Transverse colon (tissue), 4 donors: ENCODE measurements at regions not wholly inside any gene's neighbourhood (a gene's known extent, or its start where the extent isn't known, plus 50 kb on each side); places are given as distances from the start of the nearest gene placed in this dataset.

Experiments
- DNase-seq: peaks from one replicate; pipeline ENCODE4 v3.0.0-alpha.2; 2019
- H3K27ac ChIP-seq, 4 donors: fragments of 200-600 bp; sonication (generic); 2 replicates each; pipeline ENCODE4 v1.5.1; 2016 to 2018; ENCODE audit warnings: inconsistent platforms in 4 of 4
- H3K27me3 ChIP-seq: fragments of 200-600 bp; sonication (generic); 2 replicates; pipeline ENCODE4 v1.5.1; 2017; ENCODE audit warnings: inconsistent platforms
- H3K36me3 ChIP-seq, 4 donors: fragments of 200-600 bp; sonication (generic); 2 replicates each; pipeline ENCODE4 v1.5.1; 2017 to 2019; ENCODE audit warnings: inconsistent platforms in 4 of 4
- H3K4me1 ChIP-seq, 4 donors: fragments of 200-600 bp; sonication (generic); 2 replicates each; pipeline ENCODE4 v1.5.1; 2017 to 2020; ENCODE audit warnings: inconsistent platforms in 4 of 4
- H3K4me3 ChIP-seq, 4 donors: fragments of 200-600 bp; sonication (generic); 1 replicate in 1 of 4; 2 replicates in 3 of 4; pipeline versions ENCODE4 v1.5.1 to v1.6.1; 2017 to 2019; ENCODE audit warnings: inconsistent platforms in 4 of 4
- H3K9me3 ChIP-seq, 2 donors: fragments of 200-600 bp; sonication (generic); 2 replicates each; pipeline ENCODE4 v1.5.1; 2017 to 2019; ENCODE audit warnings: inconsistent platforms in 2 of 2
- CTCF ChIP-seq, 5 experiments: fragments of 200-600 bp in 3 of 5; fragments of 450-650 bp in 2 of 5; sonication (generic) in 3 of 5; IDR thresholded peaks; 1 replicate in 2 of 5; 2 replicates in 3 of 5; pipeline ENCODE4 v1.5.1; 2016 to 2017; ENCODE audit warnings: antibody characterized with exemption in 5 of 5, inconsistent platforms in 3 of 5, mild to moderate bottlenecking in 2 of 5, moderate library complexity in 1 of 5
- EP300 ChIP-seq: sonication (generic); formaldehyde crosslinking; IDR thresholded peaks from one replicate; pipeline ENCODE4 v1.6.1; 2017; ENCODE audit warnings: antibody characterized with exemption, low read depth
- POLR2A ChIP-seq: fragments of 450-650 bp; IDR thresholded peaks from one replicate; pipeline ENCODE4 v1.6.1; 2016; ENCODE audit warnings: antibody characterized with exemption, mild to moderate bottlenecking, moderate library complexity
- POLR2AphosphoS5 ChIP-seq, 3 donors: sonication (generic); formaldehyde crosslinking; IDR thresholded peaks; one replicate each; pipeline ENCODE4 v1.6.1; 2016; ENCODE audit warnings: antibody characterized with exemption in 3 of 3
- WGBS, 2 donors: methylation state at CpG; one replicate each; pipeline ENCODE4 v1.1.5; 2018; ENCODE audit warnings: low coverage in 1 of 2; 5-methylcytosine and 5-hydroxymethylcytosine counted together
- in situ Hi-C, 4 donors: fragments of 200-750 bp; cut with MboI; loops; one replicate each; pipeline versions ENCODE4 v1.15.0 to v1.15.1; 2017; ENCODE audit warnings: low sequenced_read_pairs in 3 of 4, low pct_ligation_motif_present in 1 of 4, low pct_unique_long_range_greater_than_20kb in 1 of 4
- intact Hi-C: fragments of 100-400 bp; cut with DNase I; formaldehyde crosslinking; loops from one replicate; pipeline ENCODE4 v1.15.1; 2023; ENCODE audit warnings: low total_unique reads

GRCh38 chr11:119941636-119942411 is 196.1 kb downstream of the TRIM29 start:
- no peaks in the 10 kb centered on the region for H3K4me1 ChIP-seq
- H3K27ac ChIP-seq: no peak overlapping the region
- no peak overlapping the region for H3K4me3 ChIP-seq
- in situ Hi-C loops: no loop called here
- H3K36me3 ChIP-seq: no peaks in the 10 kb centered on the region
- no peaks in the 10 kb centered on the region for H3K27me3 ChIP-seq
- no peaks in the 10 kb centered on the region for H3K9me3 ChIP-seq
- TF ChIP-seq POLR2AphosphoS5 (IDR thresholded peaks at IDR 0.05) (no peak), POLR2A (no peak), EP300 (no peak), CTCF (IDR thresholded peaks at IDR 0.05) (no peak)
- no peak for DNase-seq
- WGBS, 2 donors: 73 to 82% methylated on average over 4 to 16 of the region's 16 CpGs
- intact Hi-C loops: no loop called here

GRCh38 chr11:119941171-119941570 is 196.7 kb downstream of the TRIM29 start:
- Histone ChIP-seq H3K4me1 (no peaks in the 10 kb centered on the region), H3K36me3 (no peaks in the 10 kb centered on the region), H3K27ac (no peak overlapping the region), H3K4me3 (no peak overlapping the region), H3K27me3 (no peaks in the 10 kb centered on the region), H3K9me3 (no peaks in the 10 kb centered on the region)
- intact Hi-C loops (no loop called here), in situ Hi-C loops (no loop called here)
- 67 to 73% methylated on average over 5 to 6 of the region's 6 CpGs for WGBS, 2 donors
- no peak for DNase-seq
- TF ChIP-seq CTCF (IDR thresholded peaks at IDR 0.05) (no peak), POLR2A (no peak), POLR2AphosphoS5 (IDR thresholded peaks at IDR 0.05) (no peak), EP300 (no peak)

GRCh38 chr11:119940401-119940976 is 197.4 kb downstream of the TRIM29 start:
- Histone ChIP-seq H3K27ac (no peak overlapping the region), H3K27me3 (no peaks in the 10 kb centered on the region), H3K36me3 (no peaks in the 10 kb centered on the region), H3K4me1 (no peaks in the 10 kb centered on the region), H3K4me3 (no peak overlapping the region), H3K9me3 (no peaks in the 10 kb centered on the region)
- 76 to 100% methylated on average over 3 to 7 of the region's 7 CpGs for WGBS, 2 donors
- DNase-seq: no peak
- intact Hi-C loops (no loop called here), in situ Hi-C loops (no loop called here)
- TF ChIP-seq POLR2A (no peak), EP300 (no peak), POLR2AphosphoS5 (IDR thresholded peaks at IDR 0.05) (no peak), CTCF (IDR thresholded peaks at IDR 0.05) (no peak)

GRCh38 chr11:119937412-119937811 is 200.5 kb downstream of the TRIM29 start:
- 85% methylated on average over 4 of the region's 4 CpGs; no CpG with 5 or more reads in 1 of the 2 donors for WGBS, 2 donors
- TF ChIP-seq EP300: no peak
- no peak for TF ChIP-seq POLR2A
- no peak for TF ChIP-seq CTCF (IDR thresholded peaks at IDR 0.05)
- TF ChIP-seq POLR2AphosphoS5 (IDR thresholded peaks at IDR 0.05): no peak

More at GRCh38 chr11:119937412-119937811, 200.5 kb downstream of the TRIM29 start:
- Histone ChIP-seq H3K27ac (no peak overlapping the region), H3K36me3 (no peaks in the 10 kb centered on the region), H3K27me3 (no peaks in the 10 kb centered on the region), H3K4me3 (no peak overlapping the region), H3K9me3 (no peaks in the 10 kb centered on the region), H3K4me1 (no peaks in the 10 kb centered on the region)
- intact Hi-C loops (no loop called here), in situ Hi-C loops (no loop called here)
- no peak for DNase-seq
